DOHH2 (cell line): ENCODE measurements at regions not wholly inside any gene's neighbourhood (a gene's known extent, or its start where the extent isn't known, plus 50 kb on each side); places are given as distances from the start of the nearest gene placed in this dataset.

Experiments used
- CTCF ChIP-seq: fragments of 200-600 bp; sonication (generic); IDR thresholded peaks from one replicate; pipeline ENCODE4 v1.5.1; 2014; ENCODE audit warnings: antibody characterized with exemption, mild to moderate bottlenecking, low read depth, low read length; ENCODE audit not compliant: poor library complexity, severe bottlenecking
- EZH2phosphoT487 ChIP-seq: fragments of 200-600 bp; sonication (generic); IDR thresholded peaks from 2 replicates; pipeline ENCODE4 v1.6.1; 2017; ENCODE audit warnings: borderline replicate concordance, mild to moderate bottlenecking, antibody characterized with exemption, low read length, moderate library complexity, mixed read lengths

GRCh38 chr10:58102897-58103296, 164.8 kb downstream of the IPMK start:
- TF ChIP-seq CTCF, result no peak
- TF ChIP-seq EZH2phosphoT487, result no peak
